GM12892 (cell line): ENCODE measurements at regions not wholly inside any gene's neighbourhood (a gene's known extent, or its start where the extent isn't known, plus 50 kb on each side); places are given as distances from the start of the nearest gene placed in this dataset.

Experiments
- POLR2A ChIP-seq: IDR thresholded peaks from 2 replicates; pipeline ENCODE4 v1.6.1; 2011; ENCODE audit warnings: low read depth, low read length, control low read depth
- POLR2AphosphoS5 ChIP-seq: IDR thresholded peaks from 2 replicates; pipeline ENCODE4 v1.6.1; 2011; ENCODE audit warnings: low read depth, low read length, control low read depth

DNA sequence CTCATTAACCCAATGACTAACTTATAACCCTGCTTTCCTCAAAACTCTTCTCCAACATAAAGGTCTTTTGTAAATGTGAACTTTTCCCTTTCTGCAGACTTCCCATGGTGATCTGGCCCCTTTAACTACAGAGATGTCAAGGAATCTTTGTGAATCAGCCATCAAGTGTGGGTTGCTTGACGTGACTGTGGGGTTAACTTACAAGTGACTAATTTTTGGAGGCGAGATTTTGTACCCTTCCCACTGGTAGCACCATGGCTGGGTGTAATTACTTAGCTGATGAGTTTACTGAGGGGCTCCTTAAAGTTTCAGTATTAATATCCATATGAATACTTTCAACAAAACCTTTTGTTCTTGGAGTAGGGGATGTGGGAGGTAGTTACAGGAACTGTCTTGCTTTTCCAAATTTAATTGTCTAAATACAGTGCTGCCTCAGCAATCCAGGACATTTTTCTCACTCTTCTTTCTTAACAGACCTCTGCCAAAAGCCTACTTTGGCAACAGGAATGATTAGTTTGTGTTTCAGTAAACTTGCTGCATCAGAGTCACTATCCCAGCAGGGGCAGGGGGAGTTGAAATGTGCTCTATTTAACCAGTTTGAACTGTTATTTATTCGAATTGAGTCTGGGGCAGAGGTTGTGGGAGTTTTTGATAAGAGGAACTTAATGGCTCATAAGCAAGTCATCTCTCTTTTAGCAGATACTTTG, 217.3 kb upstream of the FGGY start:
- no peak for TF ChIP-seq POLR2A
- no peak for TF ChIP-seq POLR2AphosphoS5
